Neural cell (in vitro differentiated cells): ENCODE measurements at regions not wholly inside any gene's neighbourhood (a gene's known extent, or its start where the extent isn't known, plus 50 kb on each side); places are given as distances from the start of the nearest gene placed in this dataset.

Source experiments
- H2AFZ ChIP-seq: fragments of 200-600, 300-800 bp; sonication (generic), shearing (Covaris generic); 2 replicates; pipeline ENCODE4 v1.6.0; 2014; ENCODE audit warnings: low read depth, mild to moderate bottlenecking, antibody characterized with exemption, low read length, moderate library complexity
- H3F3A ChIP-seq: fragments of 200-600 bp; shearing (Covaris generic); 2 replicates; pipeline ENCODE4 v1.6.1; 2016; ENCODE audit warnings: mild to moderate bottlenecking, moderate library complexity, mixed read lengths, antibody characterized with exemption, low read length; ENCODE audit not compliant: insufficient read depth, poor library complexity, severe bottlenecking
- H3K27ac ChIP-seq: fragments of 200-600, 300-800 bp; sonication (generic), shearing (Covaris generic); 2 replicates; pipeline ENCODE4 v1.5.1; 2014; ENCODE audit warnings: mild to moderate bottlenecking, low read length, moderate library complexity
- H3K27me3 ChIP-seq: fragments of 300-800, 200-600 bp; sonication (generic), shearing (Covaris generic); 2 replicates; pipeline ENCODE4 v1.6.0; 2014; ENCODE audit warnings: mild to moderate bottlenecking, low read depth, low read length, moderate library complexity; ENCODE audit not compliant: insufficient read depth
- H3K36me3 ChIP-seq: fragments of 300-800, 200-600 bp; sonication (generic), shearing (Covaris generic); 2 replicates; pipeline ENCODE4 v1.5.1; 2014; ENCODE audit warnings: mild to moderate bottlenecking, antibody characterized with exemption, low read length, moderate library complexity; ENCODE audit not compliant: insufficient read depth
- H3K4me2 ChIP-seq: fragments of 300-800, 200-600 bp; sonication (generic), shearing (Covaris generic); 2 replicates; pipeline ENCODE4 v1.6.0; 2014; ENCODE audit warnings: mild to moderate bottlenecking, low read length
- H3K4me3 ChIP-seq: fragments of 300-800, 200-600 bp; sonication (generic), shearing (Covaris generic); 2 replicates; pipeline ENCODE4 v1.5.1; 2014; ENCODE audit warnings: mild to moderate bottlenecking, low read length, moderate library complexity
- H3K79me2 ChIP-seq: fragments of 200-600 bp; shearing (Covaris generic); replicated peaks from 2 replicates; pipeline ENCODE4 v1.6.0; 2014; ENCODE audit warnings: mild to moderate bottlenecking, low read length, moderate library complexity; ENCODE audit not compliant: insufficient read depth
- H3K9ac ChIP-seq: fragments of 300-800, 200-600 bp; sonication (generic), shearing (Covaris generic); 2 replicates; pipeline ENCODE4 v1.6.1; 2016; ENCODE audit warnings: mild to moderate bottlenecking, low read length, mixed read lengths
- H3K9me2 ChIP-seq: fragments of 200-600 bp; shearing (Covaris generic); 2 replicates; pipeline ENCODE4 v1.6.1; 2016; ENCODE audit warnings: mild to moderate bottlenecking, low read length, mixed read lengths; ENCODE audit not compliant: insufficient read depth
- H3K9me3 ChIP-seq: fragments of 200-600, 300-800 bp; sonication (generic), shearing (Covaris generic); 2 replicates; pipeline ENCODE4 v1.6.1; 2016; ENCODE audit warnings: mild to moderate bottlenecking, mixed run types, low read length, moderate library complexity, mixed read lengths
- H4K20me1 ChIP-seq: fragments of 200-600 bp; shearing (Covaris generic); 2 replicates; pipeline ENCODE4 v1.6.1; 2016; ENCODE audit warnings: mild to moderate bottlenecking, mixed run types; ENCODE audit not compliant: insufficient read depth
- EP300 ChIP-seq: fragments of 450-650 bp; conservative IDR thresholded peaks from 2 replicates; pipeline ENCODE4 v1.6.1; 2014; ENCODE audit warnings: antibody characterized with exemption, mild to moderate bottlenecking, moderate library complexity; ENCODE audit not compliant: poor library complexity, severe bottlenecking
- EZH2 ChIP-seq: fragments of 200-600, 300-800 bp; shearing (Covaris generic), sonication (generic); IDR thresholded peaks from 2 replicates; pipeline ENCODE4 v1.6.1; 2014; ENCODE audit warnings: antibody characterized with exemption, low read length, borderline replicate concordance, mild to moderate bottlenecking; ENCODE audit not compliant: insufficient read depth, poor library complexity, severe bottlenecking
- MXI1 ChIP-seq: fragments of 450-650 bp; conservative IDR thresholded peaks from 2 replicates; pipeline ENCODE4 v1.6.1; 2014; ENCODE audit warnings: antibody characterized with exemption, mild to moderate bottlenecking; ENCODE audit not compliant: poor library complexity, severe bottlenecking
- POLR2AphosphoS5 ChIP-seq: IDR thresholded peaks from 2 replicates; pipeline ENCODE4 v1.6.1; 2012
- RAD21 ChIP-seq: fragments of 450-650 bp; conservative IDR thresholded peaks from 2 replicates; pipeline ENCODE4 v1.6.1; 2014; ENCODE audit warnings: antibody characterized with exemption, mild to moderate bottlenecking, moderate library complexity
- SMC3 ChIP-seq: fragments of 450-650 bp; conservative IDR thresholded peaks from 2 replicates; pipeline ENCODE4 v1.6.1; 2014; ENCODE audit warnings: antibody characterized with exemption, mild to moderate bottlenecking, moderate library complexity; ENCODE audit not compliant: poor library complexity
- TAF1 ChIP-seq: IDR thresholded peaks from 2 replicates; pipeline ENCODE4 v1.6.1; 2012; ENCODE audit warnings: low read depth
- TF ChIP-seq, protein P1 (sequence below): fragments of 450-650 bp; IDR thresholded peaks from 2 replicates; pipeline ENCODE4 v1.5.1; 2014; ENCODE audit warnings: antibody characterized with exemption, mild to moderate bottlenecking, moderate library complexity; ENCODE audit not compliant: poor library complexity, severe bottlenecking
- TF ChIP-seq, protein P2 (sequence below): IDR thresholded peaks from 2 replicates; pipeline ENCODE4 v1.6.1; 2012; ENCODE audit warnings: borderline replicate concordance

DNA sequence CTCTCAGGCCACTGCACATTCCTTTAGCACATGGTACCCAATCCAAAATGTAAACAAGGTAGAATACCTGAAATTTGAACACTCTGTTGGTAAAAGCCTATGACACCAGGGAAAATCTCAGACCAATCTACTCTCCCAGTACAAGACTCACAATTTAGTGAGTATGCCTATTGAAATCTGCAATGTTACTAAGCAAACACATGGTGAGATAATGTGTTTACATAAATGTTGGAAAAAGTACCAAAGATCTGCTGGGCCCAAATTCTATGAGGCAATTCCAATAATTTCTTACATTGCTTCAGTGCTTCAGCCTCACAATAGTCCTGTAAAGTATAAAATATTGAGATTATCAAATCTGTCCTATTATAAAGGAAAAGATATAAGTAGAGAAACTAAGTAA is 536.1 kb downstream of the PYDC2 start:
- H3K4me3 ChIP-seq, result no peak overlapping the region
- H3K9ac ChIP-seq, result no peak overlapping the region
- no peaks in the 10 kb centered on the region for H4K20me1 ChIP-seq
- H3K27ac ChIP-seq, result no peak overlapping the region
- no peak overlapping the region for H3K4me2 ChIP-seq
- no peaks in the 10 kb centered on the region for H3K79me2 ChIP-seq
- H3K36me3 ChIP-seq, result no peaks in the 10 kb centered on the region
- TF ChIP-seq EZH2 (no peak), MXI1 (no peak), EP300 (no peak), RAD21 (no peak), TAF1 (no peak), SMC3 (no peak), POLR2AphosphoS5 (no peak)
- TF ChIP-seq, protein P1, sequence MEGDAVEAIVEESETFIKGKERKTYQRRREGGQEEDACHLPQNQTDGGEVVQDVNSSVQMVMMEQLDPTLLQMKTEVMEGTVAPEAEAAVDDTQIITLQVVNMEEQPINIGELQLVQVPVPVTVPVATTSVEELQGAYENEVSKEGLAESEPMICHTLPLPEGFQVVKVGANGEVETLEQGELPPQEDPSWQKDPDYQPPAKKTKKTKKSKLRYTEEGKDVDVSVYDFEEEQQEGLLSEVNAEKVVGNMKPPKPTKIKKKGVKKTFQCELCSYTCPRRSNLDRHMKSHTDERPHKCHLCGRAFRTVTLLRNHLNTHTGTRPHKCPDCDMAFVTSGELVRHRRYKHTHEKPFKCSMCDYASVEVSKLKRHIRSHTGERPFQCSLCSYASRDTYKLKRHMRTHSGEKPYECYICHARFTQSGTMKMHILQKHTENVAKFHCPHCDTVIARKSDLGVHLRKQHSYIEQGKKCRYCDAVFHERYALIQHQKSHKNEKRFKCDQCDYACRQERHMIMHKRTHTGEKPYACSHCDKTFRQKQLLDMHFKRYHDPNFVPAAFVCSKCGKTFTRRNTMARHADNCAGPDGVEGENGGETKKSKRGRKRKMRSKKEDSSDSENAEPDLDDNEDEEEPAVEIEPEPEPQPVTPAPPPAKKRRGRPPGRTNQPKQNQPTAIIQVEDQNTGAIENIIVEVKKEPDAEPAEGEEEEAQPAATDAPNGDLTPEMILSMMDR, result no peak
- TF ChIP-seq, protein P2, sequence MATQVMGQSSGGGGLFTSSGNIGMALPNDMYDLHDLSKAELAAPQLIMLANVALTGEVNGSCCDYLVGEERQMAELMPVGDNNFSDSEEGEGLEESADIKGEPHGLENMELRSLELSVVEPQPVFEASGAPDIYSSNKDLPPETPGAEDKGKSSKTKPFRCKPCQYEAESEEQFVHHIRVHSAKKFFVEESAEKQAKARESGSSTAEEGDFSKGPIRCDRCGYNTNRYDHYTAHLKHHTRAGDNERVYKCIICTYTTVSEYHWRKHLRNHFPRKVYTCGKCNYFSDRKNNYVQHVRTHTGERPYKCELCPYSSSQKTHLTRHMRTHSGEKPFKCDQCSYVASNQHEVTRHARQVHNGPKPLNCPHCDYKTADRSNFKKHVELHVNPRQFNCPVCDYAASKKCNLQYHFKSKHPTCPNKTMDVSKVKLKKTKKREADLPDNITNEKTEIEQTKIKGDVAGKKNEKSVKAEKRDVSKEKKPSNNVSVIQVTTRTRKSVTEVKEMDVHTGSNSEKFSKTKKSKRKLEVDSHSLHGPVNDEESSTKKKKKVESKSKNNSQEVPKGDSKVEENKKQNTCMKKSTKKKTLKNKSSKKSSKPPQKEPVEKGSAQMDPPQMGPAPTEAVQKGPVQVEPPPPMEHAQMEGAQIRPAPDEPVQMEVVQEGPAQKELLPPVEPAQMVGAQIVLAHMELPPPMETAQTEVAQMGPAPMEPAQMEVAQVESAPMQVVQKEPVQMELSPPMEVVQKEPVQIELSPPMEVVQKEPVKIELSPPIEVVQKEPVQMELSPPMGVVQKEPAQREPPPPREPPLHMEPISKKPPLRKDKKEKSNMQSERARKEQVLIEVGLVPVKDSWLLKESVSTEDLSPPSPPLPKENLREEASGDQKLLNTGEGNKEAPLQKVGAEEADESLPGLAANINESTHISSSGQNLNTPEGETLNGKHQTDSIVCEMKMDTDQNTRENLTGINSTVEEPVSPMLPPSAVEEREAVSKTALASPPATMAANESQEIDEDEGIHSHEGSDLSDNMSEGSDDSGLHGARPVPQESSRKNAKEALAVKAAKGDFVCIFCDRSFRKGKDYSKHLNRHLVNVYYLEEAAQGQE, result no peak
- no peaks in the 10 kb centered on the region for H3F3A ChIP-seq
- H3K9me3 ChIP-seq, result no peaks in the 10 kb centered on the region
- H2AFZ ChIP-seq, result no peak overlapping the region
- H3K27me3 ChIP-seq, result no peaks in the 10 kb centered on the region
- H3K9me2 ChIP-seq, result no peaks in the 10 kb centered on the region

DNA sequence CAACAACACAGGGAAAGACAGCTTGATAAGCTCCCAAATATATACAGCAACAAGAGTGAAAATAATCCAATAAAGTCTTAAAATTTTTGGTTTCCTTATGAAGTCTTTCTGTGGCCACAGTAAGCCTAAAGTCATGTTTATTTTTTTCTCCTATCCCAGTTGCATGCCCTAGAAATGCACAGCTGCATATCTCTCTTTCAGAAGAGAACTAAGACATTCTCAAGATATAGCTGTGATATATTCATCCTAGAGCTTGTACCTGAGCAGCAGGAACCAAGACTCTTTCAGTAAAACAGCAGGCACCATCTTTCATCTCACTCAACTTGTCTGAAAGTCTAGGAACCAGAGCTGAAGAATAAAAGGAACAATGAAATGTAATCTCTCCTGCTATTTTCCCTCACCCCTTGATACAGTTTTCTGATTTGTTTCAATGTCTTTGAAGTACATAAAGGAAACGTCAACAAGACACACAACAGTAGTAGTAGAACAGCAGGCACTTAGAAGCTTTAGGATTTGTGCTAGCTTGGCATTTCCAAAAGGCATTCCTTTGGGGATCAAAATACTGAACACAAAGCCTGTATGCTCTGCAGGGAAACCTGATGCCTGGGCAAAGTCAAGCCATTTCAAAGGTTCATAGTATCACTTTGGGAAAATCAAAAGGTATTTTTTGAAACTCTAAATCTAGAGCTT is 536.8 kb downstream of the PYDC2 start:
- Histone ChIP-seq H3K9me3 (no peaks in the 10 kb centered on the region), H3K27ac (no peak overlapping the region), H2AFZ (no peak overlapping the region), H3K79me2 (no peaks in the 10 kb centered on the region), H4K20me1 (no peaks in the 10 kb centered on the region), H3K4me3 (no peak overlapping the region), H3K36me3 (no peaks in the 10 kb centered on the region), H3F3A (no peaks in the 10 kb centered on the region), H3K4me2 (no peak overlapping the region), H3K27me3 (no peaks in the 10 kb centered on the region), H3K9ac (no peak overlapping the region), H3K9me2 (no peaks in the 10 kb centered on the region)
- TF ChIP-seq POLR2AphosphoS5, result peak; percentile 55
- TF ChIP-seq SMC3, result no peak
- TF ChIP-seq, protein P1, result no peak
